ENCODE measurements at regions not wholly inside any gene's neighbourhood (a gene's known extent, or its start where the extent isn't known, plus 50 kb on each side); places are given as distances from the start of the nearest gene placed in this dataset.
A peak's percentile ranks its signal among the peaks of the same experiment; 100 is the strongest.

- Mint-ChIP-seq H3K4me3 (no peak overlapping the region), H3K9me3 (no peaks in the 10 kb centered on the region), H3K4me1 (no peaks in the 10 kb centered on the region), H3K27ac (no peak overlapping the region), H3K36me3 (ENCODE audit: low read depth) (no peaks in the 10 kb centered on the region), H3K27me3 (peaks cover 27% of the 10 kb centered on the region)
- intact Hi-C loops (cut with micrococcal nuclease): loop anchor here (10.0 kb wide), 1 partner anchor 158 kb away; the partner anchor contains the start of gene ERG
- DNase-seq: no peak
Measured at GRCh38 chr21:38652396-38652795, 153.3 kb upstream of the ETS2 start.

- Mint-ChIP-seq H3K9me3 (no peaks in the 10 kb centered on the region), H3K27me3 (peaks cover 36% of the 10 kb centered on the region), H3K4me1 (no peaks in the 10 kb centered on the region), H3K27ac (no peak overlapping the region), H3K4me3 (no peak overlapping the region), H3K36me3 (ENCODE audit: low read depth) (no peaks in the 10 kb centered on the region)
- DNase-seq: no peak
- intact Hi-C loops (cut with micrococcal nuclease): loop anchor here (10.0 kb wide), 1 partner anchor 160 kb away; the partner anchor contains the start of gene ERG
Measured at GRCh38 chr21:38654580-38654979, 151.1 kb upstream of the ETS2 start.

GRCh38 chr21:38658511-38658910, 147.2 kb upstream of the ETS2 start:
- DNase-seq: no peak
- H3K4me3 Mint-ChIP-seq: no peak overlapping the region
- peaks cover 67% of the 10 kb centered on the region for H3K27me3 Mint-ChIP-seq
- no peak overlapping the region for H3K27ac Mint-ChIP-seq
- H3K9me3 Mint-ChIP-seq: no peaks in the 10 kb centered on the region
- intact Hi-C loops (cut with micrococcal nuclease): loop anchor here (10.0 kb wide), 1 partner anchor 164 kb away; the partner anchor contains the start of gene ERG
- H3K36me3 Mint-ChIP-seq (ENCODE audit: low read depth): peaks cover 2% of the 10 kb centered on the region
- peaks cover 8% of the 10 kb centered on the region for H3K4me1 Mint-ChIP-seq

- Mint-ChIP-seq H3K27me3 (peaks cover 71% of the 10 kb centered on the region), H3K4me3 (peak overlapping the region; percentile 60), H3K27ac (no peak overlapping the region), H3K4me1 (peaks cover 8% of the 10 kb centered on the region), H3K36me3 (ENCODE audit: low read depth) (peaks cover 2% of the 10 kb centered on the region), H3K9me3 (no peaks in the 10 kb centered on the region)
- no peak for DNase-seq
- intact Hi-C loops (cut with micrococcal nuclease): loop anchor here (10.0 kb wide), 1 partner anchor 165 kb away; the partner anchor contains the start of gene ERG
Measured at GRCh38 chr21:38659936-38660332, 145.8 kb upstream of the ETS2 start.

- Mint-ChIP-seq H3K36me3 (ENCODE audit: low read depth) (peaks cover 2% of the 10 kb centered on the region), H3K27ac (no peak overlapping the region), H3K9me3 (no peaks in the 10 kb centered on the region), H3K4me1 (peaks cover 8% of the 10 kb centered on the region), H3K4me3 (peak overlapping the region; percentile 71), H3K27me3 (peaks cover 68% of the 10 kb centered on the region)
- intact Hi-C loops (cut with micrococcal nuclease): no loop called here
- peak; percentile 64 for DNase-seq
Measured at GRCh38 chr21:38660333-38661196, 145.2 kb upstream of the ETS2 start.

GRCh38 chr21:38661197-38661871, 144.4 kb upstream of the ETS2 start:
- no peak overlapping the region for H3K27ac Mint-ChIP-seq

GRCh38 chr21:38661889-38662568, 143.7 kb upstream of the ETS2 start:
- Mint-ChIP-seq H3K4me1 (peaks cover 8% of the 10 kb centered on the region), H3K27ac (no peak overlapping the region), H3K27me3 (peaks cover 64% of the 10 kb centered on the region), H3K36me3 (ENCODE audit: low read depth) (peaks cover 2% of the 10 kb centered on the region), H3K9me3 (no peaks in the 10 kb centered on the region), H3K4me3 (peak overlapping the region; percentile 71)
- intact Hi-C loops (cut with micrococcal nuclease): no loop called here
- DNase-seq: no peak

More at GRCh38 chr21:38661197-38661871, 144.4 kb upstream of the ETS2 start:
- intact Hi-C loops (cut with micrococcal nuclease): no loop called here
- Mint-ChIP-seq H3K9me3 (no peaks in the 10 kb centered on the region), H3K4me3 (peak overlapping the region; percentile 71), H3K27me3 (peaks cover 68% of the 10 kb centered on the region), H3K36me3 (ENCODE audit: low read depth) (peaks cover 2% of the 10 kb centered on the region), H3K4me1 (peaks cover 8% of the 10 kb centered on the region)
- peak; percentile 58 for DNase-seq

GRCh38 chr21:38663282-38663681, 142.4 kb upstream of the ETS2 start:
- intact Hi-C loops (cut with micrococcal nuclease): no loop called here

GRCh38 chr21:38664315-38664714, 141.4 kb upstream of the ETS2 start:
- Mint-ChIP-seq H3K9me3 (no peaks in the 10 kb centered on the region), H3K27ac (no peak overlapping the region), H3K27me3 (peaks cover 55% of the 10 kb centered on the region), H3K4me1 (peaks cover 8% of the 10 kb centered on the region), H3K36me3 (ENCODE audit: low read depth) (peaks cover 2% of the 10 kb centered on the region), H3K4me3 (no peak overlapping the region)
- intact Hi-C loops (cut with micrococcal nuclease): no loop called here
- DNase-seq: no peak

More at GRCh38 chr21:38663282-38663681, 142.4 kb upstream of the ETS2 start:
- Mint-ChIP-seq H3K27ac (no peak overlapping the region), H3K4me1 (peaks cover 8% of the 10 kb centered on the region), H3K4me3 (no peak overlapping the region), H3K27me3 (peaks cover 58% of the 10 kb centered on the region), H3K9me3 (no peaks in the 10 kb centered on the region), H3K36me3 (ENCODE audit: low read depth) (peaks cover 2% of the 10 kb centered on the region)
- DNase-seq: no peak

GRCh38 chr21:38664841-38665240, 140.9 kb upstream of the ETS2 start:
- intact Hi-C loops (cut with micrococcal nuclease): no loop called here
- Mint-ChIP-seq H3K27me3 (peaks cover 51% of the 10 kb centered on the region), H3K9me3 (no peaks in the 10 kb centered on the region), H3K27ac (no peak overlapping the region), H3K4me3 (no peak overlapping the region), H3K36me3 (ENCODE audit: low read depth) (no peaks in the 10 kb centered on the region), H3K4me1 (peaks cover 6% of the 10 kb centered on the region)
- DNase-seq: no peak

GRCh38 chr21:38667291-38667870, 138.3 kb upstream of the ETS2 start:
- Mint-ChIP-seq H3K36me3 (ENCODE audit: low read depth) (no peaks in the 10 kb centered on the region), H3K27ac (no peak overlapping the region), H3K4me1 (no peaks in the 10 kb centered on the region), H3K4me3 (no peak overlapping the region), H3K27me3 (peaks cover 31% of the 10 kb centered on the region), H3K9me3 (no peaks in the 10 kb centered on the region)
- DNase-seq: no peak
- intact Hi-C loops (cut with micrococcal nuclease): no loop called here

GRCh38 chr21:38668067-38668466, 137.7 kb upstream of the ETS2 start:
- intact Hi-C loops (cut with micrococcal nuclease): loop anchor here (2.0 kb wide), 1 partner anchor 471 kb away; no protein-coding TSS in a partner anchor
- Mint-ChIP-seq H3K4me1 (no peaks in the 10 kb centered on the region), H3K27me3 (peaks cover 26% of the 10 kb centered on the region), H3K9me3 (no peaks in the 10 kb centered on the region), H3K27ac (no peak overlapping the region), H3K36me3 (ENCODE audit: low read depth) (no peaks in the 10 kb centered on the region), H3K4me3 (no peak overlapping the region)
- no peak for DNase-seq

GRCh38 chr21:38668541-38668940, 137.2 kb upstream of the ETS2 start:
- peaks cover 23% of the 10 kb centered on the region for H3K27me3 Mint-ChIP-seq
- no peaks in the 10 kb centered on the region for H3K36me3 Mint-ChIP-seq (ENCODE audit: low read depth)
- H3K27ac Mint-ChIP-seq: no peak overlapping the region
- DNase-seq: no peak
- no peak overlapping the region for H3K4me3 Mint-ChIP-seq
- intact Hi-C loops (cut with micrococcal nuclease): loop anchor here (2.0 kb wide), 1 partner anchor 470 kb away; no protein-coding TSS in a partner anchor
- H3K4me1 Mint-ChIP-seq: no peaks in the 10 kb centered on the region
- no peaks in the 10 kb centered on the region for H3K9me3 Mint-ChIP-seq
